WERI-Rb-1 (cell line): ENCODE measurements at regions not wholly inside any gene's neighbourhood (a gene's known extent, or its start where the extent isn't known, plus 50 kb on each side); places are given as distances from the start of the nearest gene placed in this dataset.

Experiments used
- DNase-seq: peaks from one replicate; pipeline ENCODE4 v3.0.0-alpha.2; 2020
- H3K27ac ChIP-seq: fragments of 250-450 bp; sonication (Bioruptor Pico); 2 replicates; pipeline ENCODE4 v1.5.1; 2020; ENCODE audit warnings: mild to moderate bottlenecking, moderate library complexity
- H3K27me3 ChIP-seq: fragments of 250-450 bp; sonication (Bioruptor Pico); 2 replicates; pipeline ENCODE4 v1.5.1; 2021; ENCODE audit warnings: mild to moderate bottlenecking, low read depth, moderate library complexity; ENCODE audit not compliant: insufficient read depth, severe bottlenecking
- H3K36me3 ChIP-seq: fragments of 250-450 bp; sonication (Bioruptor Pico); 2 replicates; pipeline ENCODE4 v1.5.1; 2020; ENCODE audit warnings: mild to moderate bottlenecking, moderate library complexity
- H3K4me3 ChIP-seq: 2 replicates; pipeline ENCODE4 v1.5.1; 2011; ENCODE audit warnings: low read depth, mild to moderate bottlenecking, control low read depth, low read length
- H3K9me3 ChIP-seq: fragments of 250-450 bp; sonication (Bioruptor Pico); 2 replicates; pipeline ENCODE4 v1.5.1; 2021; ENCODE audit warnings: mild to moderate bottlenecking, moderate library complexity; ENCODE audit not compliant: severe bottlenecking
- TF ChIP-seq, protein P1 (sequence below): IDR thresholded peaks from 2 replicates; pipeline ENCODE4 v1.5.1; 2011; ENCODE audit warnings: low read depth, mild to moderate bottlenecking, control low read depth, inconsistent platforms, low read length

DNA sequence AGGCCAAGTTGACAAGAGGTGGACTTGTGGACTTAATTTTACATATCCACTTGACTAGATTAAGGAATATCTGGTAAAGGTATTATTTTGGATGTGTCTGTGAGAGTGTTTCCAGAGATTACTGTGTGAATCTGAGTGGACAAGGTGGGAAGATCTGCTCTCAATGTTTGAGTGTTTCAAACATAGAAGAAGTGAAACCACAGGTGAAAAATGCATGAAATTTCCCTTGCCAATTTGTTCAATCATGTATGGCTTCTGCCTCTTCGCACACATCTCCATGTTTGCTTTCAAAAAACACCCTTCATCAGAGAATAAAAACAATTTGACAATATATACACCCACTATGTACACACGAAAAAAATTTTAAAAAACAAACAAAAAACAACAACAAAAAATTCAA lies 152.7 kb downstream of the SALL1 start:
- no peak for DNase-seq

DNA sequence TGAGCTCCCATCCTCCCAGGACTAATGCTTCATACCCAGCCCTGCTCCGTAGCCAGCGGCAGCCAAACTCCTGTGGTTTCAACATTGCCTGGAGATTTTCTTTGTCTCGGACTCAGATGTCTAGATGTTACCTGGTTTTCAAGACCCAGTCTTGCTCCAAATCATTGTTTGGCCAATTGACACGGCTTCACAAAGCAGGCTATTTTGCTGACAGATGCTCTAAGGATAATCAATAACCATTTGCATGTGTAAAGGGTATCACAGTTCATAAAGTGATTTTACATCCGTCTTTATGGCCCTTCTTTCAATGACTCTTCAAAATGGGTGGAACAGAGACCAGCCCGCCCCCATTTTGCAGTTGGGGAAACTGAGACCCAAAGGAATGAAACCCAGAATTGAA lies 153.4 kb downstream of the SALL1 start:
- H3K27ac ChIP-seq: no peak overlapping the region
- TF ChIP-seq, protein P1, sequence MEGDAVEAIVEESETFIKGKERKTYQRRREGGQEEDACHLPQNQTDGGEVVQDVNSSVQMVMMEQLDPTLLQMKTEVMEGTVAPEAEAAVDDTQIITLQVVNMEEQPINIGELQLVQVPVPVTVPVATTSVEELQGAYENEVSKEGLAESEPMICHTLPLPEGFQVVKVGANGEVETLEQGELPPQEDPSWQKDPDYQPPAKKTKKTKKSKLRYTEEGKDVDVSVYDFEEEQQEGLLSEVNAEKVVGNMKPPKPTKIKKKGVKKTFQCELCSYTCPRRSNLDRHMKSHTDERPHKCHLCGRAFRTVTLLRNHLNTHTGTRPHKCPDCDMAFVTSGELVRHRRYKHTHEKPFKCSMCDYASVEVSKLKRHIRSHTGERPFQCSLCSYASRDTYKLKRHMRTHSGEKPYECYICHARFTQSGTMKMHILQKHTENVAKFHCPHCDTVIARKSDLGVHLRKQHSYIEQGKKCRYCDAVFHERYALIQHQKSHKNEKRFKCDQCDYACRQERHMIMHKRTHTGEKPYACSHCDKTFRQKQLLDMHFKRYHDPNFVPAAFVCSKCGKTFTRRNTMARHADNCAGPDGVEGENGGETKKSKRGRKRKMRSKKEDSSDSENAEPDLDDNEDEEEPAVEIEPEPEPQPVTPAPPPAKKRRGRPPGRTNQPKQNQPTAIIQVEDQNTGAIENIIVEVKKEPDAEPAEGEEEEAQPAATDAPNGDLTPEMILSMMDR: no peak
- no peaks in the 10 kb centered on the region for H3K9me3 ChIP-seq
- H3K4me3 ChIP-seq: no peak overlapping the region
- DNase-seq: no peak
- H3K27me3 ChIP-seq: no peaks in the 10 kb centered on the region
- H3K36me3 ChIP-seq: no peaks in the 10 kb centered on the region

More for the DNA sequence above, 152.7 kb downstream of the SALL1 start:
- no peak overlapping the region for H3K27ac ChIP-seq
- no peaks in the 10 kb centered on the region for H3K9me3 ChIP-seq
- H3K27me3 ChIP-seq: no peaks in the 10 kb centered on the region
- H3K36me3 ChIP-seq: no peaks in the 10 kb centered on the region
- no peak overlapping the region for H3K4me3 ChIP-seq
- TF ChIP-seq, protein P1: no peak

DNA sequence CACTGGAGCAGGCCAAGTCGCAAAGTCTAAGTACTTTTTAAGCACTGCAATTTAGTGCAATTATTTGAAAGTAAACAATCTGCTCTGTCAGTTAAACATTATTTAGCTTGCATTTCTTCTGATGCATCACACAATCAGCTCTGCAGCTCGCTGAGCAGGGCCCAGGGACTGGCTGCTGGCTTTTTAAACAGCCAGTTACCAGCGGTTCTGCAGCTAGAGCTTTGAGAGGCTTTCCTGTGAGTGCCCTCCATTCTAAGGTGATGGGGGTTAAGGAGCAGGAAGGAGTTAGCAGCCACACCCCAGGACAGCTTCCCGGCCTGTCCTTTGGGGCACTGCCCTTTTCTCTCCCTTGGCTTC lies 154.3 kb downstream of the SALL1 start:
- H3K4me3 ChIP-seq: no peak overlapping the region
- no peak overlapping the region for H3K27ac ChIP-seq
- no peaks in the 10 kb centered on the region for H3K36me3 ChIP-seq
- no peaks in the 10 kb centered on the region for H3K27me3 ChIP-seq
- no peak for DNase-seq
- TF ChIP-seq, protein P1: no peak
- H3K9me3 ChIP-seq: no peaks in the 10 kb centered on the region

DNA sequence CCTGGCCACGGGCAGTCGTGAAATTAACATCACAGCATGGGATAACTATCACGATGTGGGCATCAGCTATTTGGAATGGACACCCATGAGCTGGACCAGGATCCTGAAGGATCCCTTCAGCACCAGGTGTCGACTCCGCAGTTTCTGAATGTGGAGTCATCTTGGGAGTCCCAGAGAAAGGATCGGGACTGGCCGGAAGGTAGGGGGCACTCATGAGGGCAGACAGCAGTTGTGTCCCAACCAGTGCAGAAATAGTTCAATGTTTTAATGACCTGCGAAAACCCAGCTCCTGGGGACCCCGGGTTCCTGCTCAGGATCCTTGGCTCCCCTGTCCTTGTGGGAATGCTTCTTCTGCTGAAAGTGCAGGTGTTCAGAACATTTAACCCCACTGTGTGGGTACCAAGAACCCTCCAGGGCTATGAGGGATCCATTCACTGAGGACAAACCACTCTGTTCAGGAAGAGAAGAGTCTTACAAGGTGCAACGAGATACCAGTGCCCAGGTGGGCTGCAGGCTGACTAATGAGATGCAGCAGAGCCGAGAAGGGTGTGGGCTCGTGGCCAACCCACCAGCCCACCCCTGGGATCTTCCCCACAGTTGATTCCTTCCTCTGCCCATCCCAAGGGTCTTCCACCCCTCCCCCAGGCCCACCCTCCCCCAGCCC lies 154.8 kb downstream of the SALL1 start:
- TF ChIP-seq, protein P1: peak; percentile 1; the same call in 1 of the 2 replicates
- Histone ChIP-seq H3K4me3 (no peak overlapping the region), H3K27ac (no peak overlapping the region), H3K27me3 (no peaks in the 10 kb centered on the region), H3K9me3 (no peaks in the 10 kb centered on the region), H3K36me3 (no peaks in the 10 kb centered on the region)
- no peak for DNase-seq

DNA sequence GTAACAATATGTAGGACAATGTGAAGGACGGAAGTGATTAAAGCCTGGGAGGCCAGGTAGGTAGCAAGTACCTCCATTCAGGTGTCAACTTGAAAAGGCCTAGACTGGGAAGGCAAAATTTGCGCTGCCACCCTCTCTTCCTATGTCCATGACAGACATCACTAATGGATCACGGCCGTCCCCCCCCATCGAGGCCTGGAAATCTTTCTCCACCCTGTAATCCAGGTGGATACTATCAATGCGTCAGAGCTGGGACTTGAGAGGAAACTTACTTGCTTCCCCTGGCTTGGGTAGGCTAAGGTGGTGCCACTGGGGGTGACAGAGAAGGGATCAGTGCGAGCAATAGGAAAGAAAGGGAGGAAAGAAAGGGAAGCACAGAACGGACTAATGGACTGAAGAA lies 156.1 kb downstream of the SALL1 start:
- H3K27ac ChIP-seq: no peak overlapping the region
- H3K4me3 ChIP-seq: no peak overlapping the region
- no peak for DNase-seq
- no peaks in the 10 kb centered on the region for H3K27me3 ChIP-seq
- no peaks in the 10 kb centered on the region for H3K36me3 ChIP-seq
- TF ChIP-seq, protein P1: no peak
- no peaks in the 10 kb centered on the region for H3K9me3 ChIP-seq
